Stomach (tissue), 4 donors: ENCODE measurements at regions not wholly inside any gene's neighbourhood (a gene's known extent, or its start where the extent isn't known, plus 50 kb on each side); places are given as distances from the start of the nearest gene placed in this dataset.
"Not testable (repeated sequence)": the region's sequence is repeated elsewhere in the genome, so short reads cannot be mapped to it uniquely, and the experiment has no call there.

ENCODE experiments used
- CTCF ChIP-seq, 7 experiments: fragments of 450-650 bp in 4 of 7; fragments of 200-600 bp in 3 of 7; sonication (generic) in 3 of 7; IDR thresholded peaks; one replicate each; pipeline ENCODE4 v1.5.1; 2016 to 2019; ENCODE audit warnings: antibody characterized with exemption in 7 of 7, control low read depth in 2 of 7, mild to moderate bottlenecking in 1 of 7
- EP300 ChIP-seq: sonication (generic); formaldehyde crosslinking; IDR thresholded peaks from one replicate; pipeline ENCODE4 v1.6.1; 2017; ENCODE audit warnings: antibody characterized with exemption
- POLR2A ChIP-seq, 4 donors: fragments of 450-650 bp; IDR thresholded peaks; one replicate each; pipeline ENCODE4 v1.6.1; 2016; ENCODE audit warnings: antibody characterized with exemption in 4 of 4, control low read depth in 2 of 4, mild to moderate bottlenecking in 1 of 4, moderate library complexity in 1 of 4
- POLR2AphosphoS5 ChIP-seq, 3 donors: sonication (generic); formaldehyde crosslinking; IDR thresholded peaks; one replicate each; pipeline ENCODE4 v1.6.1; 2016; ENCODE audit warnings: antibody characterized with exemption in 3 of 3

GRCh38 chr3:110704332-110704731 lies 367.3 kb upstream of the NECTIN3 start:
- not testable (repeated sequence) for TF ChIP-seq CTCF (IDR thresholded peaks at IDR 0.05); POLR2A (IDR thresholded peaks at IDR 0.05); EP300; POLR2AphosphoS5 (IDR thresholded peaks at IDR 0.05)
